Adrenal gland (tissue), 9 donors: ENCODE measurements at regions not wholly inside any gene's neighbourhood (a gene's known extent, or its start where the extent isn't known, plus 50 kb on each side); places are given as distances from the start of the nearest gene placed in this dataset.

Source experiments
- DNase-seq, 7 donors: peaks; one replicate each; pipeline ENCODE4 v3.0.0-alpha.2; 2019 to 2020
- H3K27ac ChIP-seq, 5 donors: fragments of 200-600 bp; sonication (generic) in 4 of 5; 1 replicate in 3 of 5; 2 replicates in 2 of 5; pipeline versions ENCODE4 v1.5.1 to v1.8.0; 2016 to 2020; ENCODE audit warnings: mild to moderate bottlenecking in 1 of 5
- H3K27me3 ChIP-seq: fragments of 200-600 bp; 2 replicates; pipeline ENCODE4 v1.8.0; 2021
- H3K36me3 ChIP-seq, 2 donors: fragments of 200-600 bp; replicated peaks in 1 of 2; 1 replicate in 1 of 2; 2 replicates in 1 of 2; pipeline versions ENCODE4 v1.5.1 to v1.8.0; 2018 to 2022
- H3K4me1 ChIP-seq, 2 donors: fragments of 200-600 bp; replicated peaks in 1 of 2; 1 replicate in 1 of 2; 2 replicates in 1 of 2; pipeline versions ENCODE4 v1.5.1 to v1.8.0; 2018 to 2021
- H3K4me3 ChIP-seq, 4 donors: fragments of 200-600 bp; sonication (generic) in 3 of 4; one replicate each; pipeline ENCODE4 v1.5.1; 2016 to 2018
- H3K9me3 ChIP-seq, 3 donors: fragments of 200-600 bp; sonication (generic) in 1 of 3; replicated peaks in 1 of 3; 1 replicate in 2 of 3; 2 replicates in 1 of 3; pipeline versions ENCODE4 v1.5.1 to v1.8.0; 2016 to 2021
- POLR2A ChIP-seq, 2 donors: fragments of 450-650 bp; IDR thresholded peaks; one replicate each; pipeline ENCODE4 v1.6.1; 2017; ENCODE audit warnings: antibody characterized with exemption in 2 of 2, mild to moderate bottlenecking in 2 of 2, moderate library complexity in 1 of 2
- WGBS, 4 donors: extraction: QIAGEN DNeasy Blood & Tissue Kit in 2 of 4; methylation state at CpG; one replicate each; pipeline versions ENCODE4 v1.1.5 to v1.1.7; 2013 to 2017; 5-methylcytosine and 5-hydroxymethylcytosine counted together
- intact Hi-C, 2 donors: fragments of 100-400 bp; cut with DNase I; formaldehyde crosslinking; loops; one replicate each; pipeline versions ENCODE4 v1.14.1 to v1.15.0; 2022 to 2023
- TF ChIP-seq, protein P1 (sequence below), 6 experiments: fragments of 450-650 bp in 4 of 6; fragments of 200-600 bp in 2 of 6; sonication (generic) in 1 of 6; IDR thresholded peaks; 1 replicate in 5 of 6; 2 replicates in 1 of 6; pipeline versions ENCODE4 v1.5.1 to v1.8.0; 2016 to 2021; ENCODE audit warnings: antibody characterized with exemption in 6 of 6, mild to moderate bottlenecking in 2 of 6, moderate library complexity in 1 of 6
- donor health status: healthy with polysubstance abuse.
- donor health status: Bipolar disorder and iron deficiency.
- donor health status: DM: yes; HTN: yes; CAD: no.
- donor health status: DM: no; HTN: no; CAD: no.
- donor health status: DM: no; HTN: no; CAD: no.

DNA sequence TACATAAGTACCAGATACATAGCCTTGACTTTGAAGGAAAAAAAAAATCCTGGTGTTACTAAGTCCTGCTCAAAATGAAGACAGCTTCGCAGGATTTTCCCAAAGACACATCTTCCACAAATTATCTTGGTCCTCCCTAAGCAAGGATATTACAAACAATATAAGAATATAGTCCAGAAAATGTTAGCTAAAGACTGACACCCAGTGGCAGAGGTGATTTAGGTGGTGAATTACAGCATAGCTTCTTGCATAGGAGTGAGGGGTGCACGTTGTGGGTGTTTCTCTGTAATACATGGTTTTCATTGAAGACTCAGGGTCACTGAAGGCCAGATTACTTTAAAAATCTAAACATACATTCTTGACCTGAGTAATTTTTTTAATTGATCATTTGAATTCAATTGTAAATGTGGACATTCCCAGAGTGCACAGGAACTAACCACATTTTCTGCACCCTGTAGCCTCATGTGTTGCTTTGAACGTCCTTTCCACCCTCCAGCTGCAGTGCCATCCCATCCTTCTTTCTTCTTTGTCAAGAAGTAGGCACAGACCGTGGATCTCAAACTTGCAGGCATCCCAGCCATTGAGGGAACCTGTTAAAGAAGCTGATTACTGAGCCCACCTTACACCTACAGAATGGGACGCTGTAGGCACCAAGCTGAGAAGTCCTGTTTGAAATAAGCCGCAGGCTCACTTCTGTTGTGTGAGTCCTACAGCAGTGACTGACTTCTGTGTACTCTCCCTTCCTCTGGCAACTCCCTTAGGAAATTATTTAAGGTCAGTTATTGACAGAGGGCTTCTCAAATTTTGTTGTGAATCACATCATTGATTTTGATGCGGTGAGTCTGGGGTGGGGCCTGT, 102.6 kb downstream of the PERP start:
- no peaks in the 10 kb centered on the region for H3K4me1 ChIP-seq
- H3K9me3 ChIP-seq: no peaks in the 10 kb centered on the region
- no peak overlapping the region for H3K27ac ChIP-seq
- no peak overlapping the region for H3K4me3 ChIP-seq
- no peak for DNase-seq
- H3K36me3 ChIP-seq: no peaks in the 10 kb centered on the region
- H3K27me3 ChIP-seq: no peaks in the 10 kb centered on the region
- intact Hi-C loops: loop anchor here in 1 of 2 donors (5.0 kb wide), 1 partner anchor 103 kb away; the partner anchor contains the start of gene PERP
- TF ChIP-seq, protein P1, sequence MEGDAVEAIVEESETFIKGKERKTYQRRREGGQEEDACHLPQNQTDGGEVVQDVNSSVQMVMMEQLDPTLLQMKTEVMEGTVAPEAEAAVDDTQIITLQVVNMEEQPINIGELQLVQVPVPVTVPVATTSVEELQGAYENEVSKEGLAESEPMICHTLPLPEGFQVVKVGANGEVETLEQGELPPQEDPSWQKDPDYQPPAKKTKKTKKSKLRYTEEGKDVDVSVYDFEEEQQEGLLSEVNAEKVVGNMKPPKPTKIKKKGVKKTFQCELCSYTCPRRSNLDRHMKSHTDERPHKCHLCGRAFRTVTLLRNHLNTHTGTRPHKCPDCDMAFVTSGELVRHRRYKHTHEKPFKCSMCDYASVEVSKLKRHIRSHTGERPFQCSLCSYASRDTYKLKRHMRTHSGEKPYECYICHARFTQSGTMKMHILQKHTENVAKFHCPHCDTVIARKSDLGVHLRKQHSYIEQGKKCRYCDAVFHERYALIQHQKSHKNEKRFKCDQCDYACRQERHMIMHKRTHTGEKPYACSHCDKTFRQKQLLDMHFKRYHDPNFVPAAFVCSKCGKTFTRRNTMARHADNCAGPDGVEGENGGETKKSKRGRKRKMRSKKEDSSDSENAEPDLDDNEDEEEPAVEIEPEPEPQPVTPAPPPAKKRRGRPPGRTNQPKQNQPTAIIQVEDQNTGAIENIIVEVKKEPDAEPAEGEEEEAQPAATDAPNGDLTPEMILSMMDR (IDR thresholded peaks at IDR 0.05): peak in 4 of 6 experiments; percentile 18 to 35 (median 26)
- no peak for TF ChIP-seq POLR2A (IDR thresholded peaks at IDR 0.05)
- 36 to 57% (median 45%) methylated on average over 7 of the region's 7 CpGs for WGBS, 4 donors

DNA sequence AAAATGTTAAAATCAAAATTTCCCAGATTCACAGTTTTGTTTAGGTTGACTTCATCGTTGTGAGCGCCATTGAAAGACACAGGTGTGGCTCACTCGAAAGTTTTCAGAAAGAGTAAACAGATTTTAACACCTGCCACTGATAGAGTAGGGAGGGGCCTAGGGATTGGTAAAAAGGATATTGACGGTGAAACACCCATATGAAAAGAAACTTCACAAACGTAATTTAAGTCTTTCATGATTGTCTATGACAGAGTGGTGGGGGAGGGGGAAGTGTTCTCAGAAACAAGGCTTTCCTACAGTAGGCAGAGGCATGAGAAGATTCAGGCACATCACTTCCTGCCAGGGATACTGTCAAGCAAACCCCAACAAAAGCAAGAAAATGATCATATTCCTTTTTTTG, 101.4 kb downstream of the PERP start:
- Histone ChIP-seq H3K27ac (no peak overlapping the region), H3K4me1 (no peaks in the 10 kb centered on the region), H3K4me3 (no peak overlapping the region), H3K36me3 (no peaks in the 10 kb centered on the region), H3K9me3 (no peaks in the 10 kb centered on the region), H3K27me3 (no peaks in the 10 kb centered on the region)
- no peak for DNase-seq
- TF ChIP-seq, protein P1 (IDR thresholded peaks at IDR 0.05): no peak
- 71 to 88% (median 81%) methylated on average over 5 of the region's 5 CpGs for WGBS, 4 donors
- intact Hi-C loops: no loop called here

DNA sequence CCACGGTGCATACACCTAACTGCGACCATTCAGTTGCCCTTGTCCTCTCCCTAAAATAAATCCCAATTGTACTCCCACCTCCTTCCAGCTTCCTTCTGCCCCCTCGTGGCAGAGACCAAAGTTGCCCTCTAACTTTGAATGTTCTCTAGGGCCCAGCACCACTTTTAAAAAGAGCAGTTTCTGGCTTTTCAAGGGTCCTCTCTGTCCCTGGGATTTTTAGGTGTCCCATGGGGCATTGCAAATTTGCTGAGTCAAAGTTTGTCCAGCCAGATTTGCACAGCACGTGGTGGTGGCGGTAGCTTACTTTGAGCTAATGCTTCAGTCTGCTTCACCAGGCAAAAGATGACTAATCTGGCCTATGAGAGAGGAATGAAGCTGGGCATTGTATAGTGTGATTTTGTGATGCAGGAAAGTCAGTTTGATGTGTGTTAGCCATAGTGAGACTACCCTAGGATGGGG, 100.2 kb downstream of the PERP start:
- DNase-seq: no peak
- H3K9me3 ChIP-seq: no peaks in the 10 kb centered on the region
- TF ChIP-seq POLR2A (IDR thresholded peaks at IDR 0.05): no peak
- TF ChIP-seq, protein P1 (IDR thresholded peaks at IDR 0.05): peak in 5 of 6 experiments; percentile 10 to 47 (median 32)
- no peak overlapping the region for H3K27ac ChIP-seq
- no peak overlapping the region for H3K4me3 ChIP-seq
- H3K27me3 ChIP-seq: no peaks in the 10 kb centered on the region
- H3K36me3 ChIP-seq: no peaks in the 10 kb centered on the region
- H3K4me1 ChIP-seq: no peaks in the 10 kb centered on the region
- 30 to 43% (median 34%) methylated on average over 5 of the region's 5 CpGs for WGBS, 4 donors
- intact Hi-C loops: no loop called here

DNA sequence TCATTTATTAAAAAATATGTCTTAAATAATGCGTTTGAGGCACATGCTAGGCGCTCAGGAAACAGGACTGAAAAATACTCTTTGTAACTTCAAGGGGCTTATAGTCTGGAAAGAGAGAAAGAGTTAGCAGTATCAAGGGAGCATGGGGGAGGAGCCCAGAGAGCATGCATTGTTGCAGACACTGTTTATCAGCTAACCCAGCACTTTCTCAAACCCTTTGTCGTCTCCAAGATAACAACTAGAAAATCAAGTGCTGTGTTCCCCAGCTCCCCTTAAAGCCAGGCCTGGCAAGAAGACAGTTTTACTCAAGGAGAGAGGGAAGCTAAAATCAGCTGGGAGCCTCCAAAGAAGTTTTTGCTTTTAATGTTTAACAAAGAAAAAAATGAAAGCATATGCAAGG, 98.4 kb downstream of the PERP start:
- Histone ChIP-seq H3K9me3 (no peaks in the 10 kb centered on the region), H3K27ac (no peak overlapping the region), H3K4me1 (no peaks in the 10 kb centered on the region), H3K36me3 (no peaks in the 10 kb centered on the region), H3K4me3 (no peak overlapping the region), H3K27me3 (no peaks in the 10 kb centered on the region)
- DNase-seq: no peak
- 74 to 80% (median 78%) methylated on average over 3 of the region's 3 CpGs for WGBS, 4 donors
- intact Hi-C loops: no loop called here
- TF ChIP-seq, protein P1 (IDR thresholded peaks at IDR 0.05): no peak
- no peak for TF ChIP-seq POLR2A (IDR thresholded peaks at IDR 0.05)
